Right ventricle myocardium superior (tissue), 1 donor: ENCODE measurements at regions not wholly inside any gene's neighbourhood (a gene's known extent, or its start where the extent isn't known, plus 50 kb on each side); places are given as distances from the start of the nearest gene placed in this dataset.
"Not testable (repeated sequence)": the region's sequence is repeated elsewhere in the genome, so short reads cannot be mapped to it uniquely, and the experiment has no call there.

Source experiments
- ATAC-seq: fragments of 200-7000 bp; cut with Tn5 transposase; one replicate; pipeline ENCODE4 v1.9.1; 2020; ENCODE audit warnings: mild to moderate bottlenecking; ENCODE audit not compliant: poor library complexity
- DNase-seq: peaks from one replicate; pipeline ENCODE4 v3.0.0-alpha.2; 2020
- intact Hi-C: fragments of 100-400 bp; cut with DNase I; formaldehyde crosslinking; loops from one replicate; pipeline ENCODE4 v1.11.2; 2022
- donor health status: DM: no; HTN: yes; CAD: no; lungs with severe emphysema.

- DNase-seq (no peak), ATAC-seq (no peak)
- intact Hi-C loops = no loop called here
Observed at GRCh38 chr21:19120591-19120990, 717.0 kb upstream of the TMPRSS15 start.

GRCh38 chr21:19122356-19122755 lies 718.8 kb upstream of the TMPRSS15 start:
- ATAC-seq = no peak
- intact Hi-C loops = no loop called here

GRCh38 chr21:19123053-19123452 lies 719.5 kb upstream of the TMPRSS15 start:
- DNase-seq (no peak), ATAC-seq (no peak)
- intact Hi-C loops = no loop called here

More at GRCh38 chr21:19122356-19122755, 718.8 kb upstream of the TMPRSS15 start:
- DNase-seq = no peak

- DNase-seq = no peak
- intact Hi-C loops = no loop called here
- ATAC-seq = no peak
Observed at GRCh38 chr21:19123525-19123924, 719.9 kb upstream of the TMPRSS15 start.

- intact Hi-C loops = no loop called here
- DNase-seq = no peak
- ATAC-seq = no peak
Observed at GRCh38 chr21:19124691-19125090, 721.1 kb upstream of the TMPRSS15 start.

- intact Hi-C loops = no loop called here
- no peak for DNase-seq
- no peak for ATAC-seq
Observed at GRCh38 chr21:19130379-19131028, 726.9 kb upstream of the TMPRSS15 start.

GRCh38 chr21:19141511-19141910 lies 737.9 kb upstream of the TMPRSS15 start:
- ATAC-seq (no peak), DNase-seq (no peak)
- intact Hi-C loops = no loop called here

GRCh38 chr21:19145682-19146293 lies 742.2 kb upstream of the TMPRSS15 start:
- intact Hi-C loops = no loop called here
- ATAC-seq (no peak), DNase-seq (no peak)

GRCh38 chr21:19148056-19148455 lies 744.5 kb upstream of the TMPRSS15 start:
- ATAC-seq (no peak), DNase-seq (no peak)
- intact Hi-C loops = no loop called here

- ATAC-seq = no peak
- no peak for DNase-seq
- intact Hi-C loops = no loop called here
Observed at GRCh38 chr21:19171585-19171984, 768.0 kb upstream of the TMPRSS15 start.

GRCh38 chr21:19181604-19182140 lies 778.1 kb upstream of the TMPRSS15 start:
- DNase-seq (no peak), ATAC-seq (no peak)
- intact Hi-C loops = no loop called here

GRCh38 chr21:19197950-19198349 lies 794.4 kb upstream of the TMPRSS15 start:
- DNase-seq (no peak), ATAC-seq (no peak)
- intact Hi-C loops = no loop called here

- ATAC-seq (no peak), DNase-seq (no peak)
- intact Hi-C loops = no loop called here
Observed at GRCh38 chr21:19198801-19199200, 795.2 kb upstream of the TMPRSS15 start.

GRCh38 chr21:19218163-19218562 lies 814.6 kb upstream of the TMPRSS15 start:
- DNase-seq (no peak), ATAC-seq (no peak)
- intact Hi-C loops = no loop called here

- DNase-seq = no peak
- intact Hi-C loops = no loop called here
- no peak for ATAC-seq
Observed at GRCh38 chr21:19224090-19224489, 820.5 kb upstream of the TMPRSS15 start.

GRCh38 chr21:19228226-19228625 lies 824.6 kb upstream of the TMPRSS15 start:
- no peak for ATAC-seq
- DNase-seq = no peak
- intact Hi-C loops = no loop called here

- not testable (repeated sequence) for DNase-seq
Observed at GRCh38 chr21:19233841-19234240, 830.3 kb upstream of the TMPRSS15 start.

GRCh38 chr21:19236209-19236608 lies 832.6 kb upstream of the TMPRSS15 start:
- no peak for ATAC-seq
- DNase-seq = no peak
- intact Hi-C loops = no loop called here

More at GRCh38 chr21:19233841-19234240, 830.3 kb upstream of the TMPRSS15 start:
- ATAC-seq, intact Hi-C loops: not testable (repeated sequence)

- DNase-seq = no peak
- ATAC-seq = no peak
- intact Hi-C loops = no loop called here
Observed at GRCh38 chr21:19237608-19238007, 834.0 kb upstream of the TMPRSS15 start.

GRCh38 chr21:19239696-19240095 lies 836.1 kb upstream of the TMPRSS15 start:
- intact Hi-C loops = no loop called here
- ATAC-seq (no peak), DNase-seq (no peak)
